ENCODE measurements at regions not wholly inside any gene's neighbourhood (a gene's known extent, or its start where the extent isn't known, plus 50 kb on each side); places are given as distances from the start of the nearest gene placed in this dataset.
A peak's percentile ranks its signal among the peaks of the same experiment; 100 is the strongest.

GRCh38 chr5:67695369-67695768 lies 498.8 kb upstream of the CD180 start:
- no peak overlapping the region for H3K4me3 ChIP-seq (replicated peaks; ENCODE audit: low read depth, low read length)
- no peak for DNase-seq (ENCODE audit: low read depth)
- TF ChIP-seq CTCF (IDR thresholded peaks at IDR 0.05; ENCODE audit: low read length, missing control alignments) = no peak

- no peak overlapping the region for H3K4me3 ChIP-seq (replicated peaks; ENCODE audit: low read depth, low read length)
- no peak for TF ChIP-seq CTCF (IDR thresholded peaks at IDR 0.05; ENCODE audit: low read length, missing control alignments)
- DNase-seq (ENCODE audit: low read depth) = no peak
These were observed 498.2 kb upstream of the CD180 start for GRCh38 chr5:67694810-67695191.

- no peak for TF ChIP-seq CTCF (IDR thresholded peaks at IDR 0.05; ENCODE audit: low read length, missing control alignments)
These were observed 497.6 kb upstream of the CD180 start for GRCh38 chr5:67693956-67694809.

GRCh38 chr5:67686746-67687145 lies 490.1 kb upstream of the CD180 start:
- no peak for TF ChIP-seq CTCF (IDR thresholded peaks at IDR 0.05; ENCODE audit: low read length, missing control alignments)
- no peak for DNase-seq (ENCODE audit: low read depth)
- no peak overlapping the region for H3K4me3 ChIP-seq (replicated peaks; ENCODE audit: low read depth, low read length)

More at GRCh38 chr5:67693956-67694809, 497.6 kb upstream of the CD180 start:
- peak; percentile 36 for DNase-seq (ENCODE audit: low read depth)
- H3K4me3 ChIP-seq (replicated peaks; ENCODE audit: low read depth, low read length) = no peak overlapping the region

- DNase-seq (ENCODE audit: low read depth) = no peak
- no peak for TF ChIP-seq CTCF (IDR thresholded peaks at IDR 0.05; ENCODE audit: low read length, missing control alignments)
- no peak overlapping the region for H3K4me3 ChIP-seq (replicated peaks; ENCODE audit: low read depth, low read length)
These were observed 485.1 kb upstream of the CD180 start for GRCh38 chr5:67681703-67682102.

GRCh38 chr5:67680099-67680498 lies 483.5 kb upstream of the CD180 start:
- no peak overlapping the region for H3K4me3 ChIP-seq (replicated peaks; ENCODE audit: low read depth, low read length)
- TF ChIP-seq CTCF (IDR thresholded peaks at IDR 0.05; ENCODE audit: low read length, missing control alignments) = no peak
- DNase-seq (ENCODE audit: low read depth) = no peak
